Common myeloid progenitor, CD34-positive (primary cell): ENCODE measurements at regions not wholly inside any gene's neighbourhood (a gene's known extent, or its start where the extent isn't known, plus 50 kb on each side); places are given as distances from the start of the nearest gene placed in this dataset.
"Not testable (repeated sequence)": the region's sequence is repeated elsewhere in the genome, so short reads cannot be mapped to it uniquely, and the experiment has no call there.

Source experiments
- CTCF ChIA-PET: fragments of 350-600 bp; sonication (Branson Sonifier 250); formaldehyde crosslinking; loops from one replicate; lab custom pipeline; 2021; ENCODE audit warnings: antibody characterized with exemption; lab: Charles Lee
- POLR2A ChIA-PET: fragments of 350-600 bp; sonication (Branson Sonifier 250); formaldehyde crosslinking; loops from one replicate; lab custom pipeline; 2021; ENCODE audit warnings: antibody characterized with exemption; lab: Charles Lee
- DNase-seq, 3 donors: peaks; one replicate each; pipeline versions ENCODE4 v3.0.0 to v3.0.0-alpha.2; 2013
- H3K27ac ChIP-seq, 2 experiments: 1 replicate in 1 of 2; 2 replicates in 1 of 2; pipeline ENCODE4 v1.7.0; 2013; ENCODE audit warnings: inconsistent platforms in 2 of 2, low read length in 2 of 2, mild to moderate bottlenecking in 2 of 2, low read depth in 1 of 2, moderate library complexity in 1 of 2; ENCODE audit not compliant: severe bottlenecking in 2 of 2, insufficient read depth in 1 of 2, poor library complexity in 1 of 2
- H3K27me3 ChIP-seq, 5 experiments: replicated peaks in 2 of 5; 1 replicate in 3 of 5; 2 replicates in 2 of 5; pipeline versions ENCODE4 v1.6.1 to v1.7.0; 2013; ENCODE audit warnings: low read length in 4 of 5, mild to moderate bottlenecking in 2 of 5, moderate library complexity in 2 of 5, inconsistent platforms in 1 of 5; ENCODE audit not compliant: insufficient read depth in 5 of 5, control insufficient read depth in 4 of 5
- H3K36me3 ChIP-seq, 4 experiments: 1 replicate in 2 of 4; 2 replicates in 2 of 4; pipeline versions ENCODE4 v1.6.1 to v1.7.0; 2013; ENCODE audit warnings: low read length in 3 of 4, control low read depth in 1 of 4, mild to moderate bottlenecking in 1 of 4; ENCODE audit not compliant: control insufficient read depth in 4 of 4, insufficient read depth in 4 of 4
- H3K4me1 ChIP-seq, 4 experiments: 1 replicate in 3 of 4; 2 replicates in 1 of 4; pipeline versions ENCODE4 v1.6.1 to v1.7.1; 2013; ENCODE audit warnings: low read length in 3 of 4, mild to moderate bottlenecking in 3 of 4, control low read depth in 1 of 4, inconsistent platforms in 1 of 4, moderate library complexity in 1 of 4; ENCODE audit not compliant: control insufficient read depth in 4 of 4, insufficient read depth in 4 of 4; ENCODE audit errors: control extremely low read depth in 1 of 4
- H3K4me3 ChIP-seq, 7 experiments: 1 replicate in 4 of 7; 2 replicates in 3 of 7; pipeline versions ENCODE4 v1.5.1 to v1.7.0; 2013; ENCODE audit warnings: mild to moderate bottlenecking in 7 of 7, low read length in 6 of 7, moderate library complexity in 6 of 7, inconsistent platforms in 2 of 7, low read depth in 2 of 7, control low read depth in 1 of 7; ENCODE audit not compliant: insufficient read depth in 4 of 7, control insufficient read depth in 1 of 7; ENCODE audit errors: extremely low read depth in 1 of 7
- H3K9me3 ChIP-seq, 5 experiments: 1 replicate in 4 of 5; 2 replicates in 1 of 5; pipeline versions ENCODE4 v1.6.1 to v1.7.1; 2013; ENCODE audit warnings: low read length in 4 of 5, mild to moderate bottlenecking in 2 of 5, inconsistent platforms in 1 of 5, low read depth in 1 of 5, moderate library complexity in 1 of 5; ENCODE audit not compliant: control insufficient read depth in 4 of 5, insufficient read depth in 2 of 5; ENCODE audit errors: control extremely low read depth in 1 of 5
- WGBS: methylation state at CpG from one replicate; pipeline ENCODE4 v1.1.5; 2013; ENCODE audit not compliant: insufficient coverage; 5-methylcytosine and 5-hydroxymethylcytosine counted together

GRCh38 chr4:110412354-110413065 is 63.4 kb upstream of the ENPEP start:
- peaks cover 0 to 5% (median 0%) of the 10 kb centered on the region in 5 experiments for H3K27me3 ChIP-seq
- no peak overlapping the region for H3K4me3 ChIP-seq
- H3K4me1 ChIP-seq: no peaks in the 10 kb centered on the region
- no peak for DNase-seq
- 93% methylated on average over 3 of the region's 5 CpGs for whole genome bisulfite sequencing
- H3K9me3 ChIP-seq: peaks cover 0 to 3% (median 0%) of the 10 kb centered on the region in 5 experiments
- no peak overlapping the region for H3K27ac ChIP-seq
- ChIA-PET CTCF (no interaction called here), POLR2A (no interaction called here)
- H3K36me3 ChIP-seq: no peaks in the 10 kb centered on the region

- Histone ChIP-seq H3K4me1 (no peaks in the 10 kb centered on the region), H3K9me3 (peaks cover 0 to 3% (median 0%) of the 10 kb centered on the region in 5 experiments), H3K4me3 (peak overlapping the region in 3 of 7 experiments; percentile 31 to 64 (median 43)), H3K36me3 (no peaks in the 10 kb centered on the region), H3K27me3 (peaks cover 0 to 5% (median 0%) of the 10 kb centered on the region in 5 experiments), H3K27ac (no peak overlapping the region)
- CTCF ChIA-PET: no interaction called here
- no peak for DNase-seq
- POLR2A ChIA-PET: no interaction called here
- 97% methylated on average over 4 of the region's 5 CpGs for WGBS
Observed at GRCh38 chr4:110411574-110412011, 64.4 kb upstream of the ENPEP start.

DNA sequence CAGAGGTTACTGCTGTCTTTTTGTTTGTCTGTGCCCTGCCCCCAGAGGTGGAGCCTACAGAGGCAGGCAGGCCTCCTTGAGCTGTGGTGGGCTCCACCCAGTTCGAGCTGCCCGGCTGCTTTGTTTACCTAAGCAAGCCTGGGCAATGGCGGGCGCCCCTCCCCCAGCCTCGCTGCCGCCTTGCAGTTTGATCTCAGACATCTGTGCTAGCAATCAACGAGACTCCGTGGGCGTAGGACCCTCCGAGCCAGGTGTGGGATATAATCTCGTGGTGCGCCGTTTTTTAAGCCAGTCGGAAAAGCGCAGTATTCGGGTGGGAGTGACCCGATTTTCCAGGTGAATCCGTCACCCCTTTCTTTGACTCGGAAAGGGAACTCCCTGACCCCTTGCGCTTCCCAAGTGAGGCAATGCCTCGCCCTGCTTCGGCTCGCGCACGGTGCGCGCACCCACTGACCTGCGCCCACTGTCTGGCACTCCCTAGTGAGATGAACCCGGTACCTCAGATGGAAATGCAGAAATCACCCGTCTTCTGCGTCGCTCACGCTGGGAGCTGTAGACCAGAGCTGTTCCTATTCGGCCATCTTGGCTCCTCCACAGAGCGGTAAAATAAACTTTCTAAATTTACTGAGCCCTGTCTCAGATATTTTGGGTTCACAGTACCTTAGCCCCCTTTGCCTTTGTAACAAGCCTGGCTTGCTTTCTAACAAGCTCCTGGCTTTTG is 64.9 kb upstream of the ENPEP start:
- DNase-seq, H3K27ac ChIP-seq, H3K27me3 ChIP-seq, H3K36me3 ChIP-seq, CTCF ChIA-PET, POLR2A ChIA-PET, H3K4me1 ChIP-seq, H3K9me3 ChIP-seq: not testable (repeated sequence)
- WGBS: 73% methylated on average over 5 of the region's 35 CpGs
- H3K4me3 ChIP-seq: peak overlapping the region in 3 of 7 experiments; percentile 31 to 64 (median 43)

DNA sequence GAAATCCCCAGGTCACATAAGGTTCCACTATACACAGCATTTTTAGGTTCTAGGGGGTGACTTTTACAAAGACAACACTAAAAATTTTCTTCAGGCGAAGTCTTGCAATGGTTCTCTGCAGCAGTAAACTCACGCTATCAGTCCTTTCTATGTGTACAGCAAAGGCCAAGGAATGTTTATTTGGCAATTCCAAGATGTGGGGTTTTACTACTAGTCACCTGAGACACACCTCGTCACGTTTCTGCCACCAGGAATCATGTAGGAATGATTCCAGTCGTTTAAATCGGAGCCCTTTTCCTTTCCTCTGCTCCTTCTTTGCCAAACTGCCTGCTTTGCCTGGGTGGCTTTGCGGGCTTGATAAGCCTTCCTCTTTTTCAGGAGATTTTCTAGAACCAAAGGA is 75.9 kb upstream of the ENPEP start:
- Histone ChIP-seq H3K4me1 (no peaks in the 10 kb centered on the region), H3K27ac (no peak overlapping the region), H3K4me3 (no peak overlapping the region), H3K27me3 (peaks cover 0 to 3% (median 0%) of the 10 kb centered on the region in 5 experiments), H3K36me3 (no peaks in the 10 kb centered on the region), H3K9me3 (no peaks in the 10 kb centered on the region)
- ChIA-PET POLR2A (no interaction called here), CTCF (no interaction called here)
- DNase-seq: no peak
- WGBS: 76% methylated on average over 4 of the region's 7 CpGs

DNA sequence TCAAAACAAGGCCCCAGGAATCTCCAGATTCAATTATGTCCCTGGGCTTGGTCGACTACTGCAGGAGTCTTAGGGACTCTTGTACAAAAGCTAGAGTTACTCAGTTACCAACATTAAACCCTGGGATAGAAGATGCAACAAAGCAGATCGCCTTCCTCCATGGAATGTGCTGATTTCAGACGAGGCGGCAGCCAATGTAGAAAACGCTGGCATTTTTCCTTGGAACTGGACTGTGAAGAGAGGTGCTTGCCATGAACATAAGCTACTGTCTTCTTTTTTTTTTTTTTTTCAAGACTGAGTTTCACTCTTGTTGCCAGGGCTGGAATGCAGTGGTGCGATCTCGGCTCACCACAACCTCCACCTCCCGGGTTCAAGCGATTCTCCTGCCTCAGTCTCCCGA is 76.9 kb upstream of the ENPEP start:
- H3K27me3 ChIP-seq, CTCF ChIA-PET, H3K36me3 ChIP-seq, H3K4me1 ChIP-seq, H3K4me3 ChIP-seq, DNase-seq, H3K9me3 ChIP-seq, H3K27ac ChIP-seq, POLR2A ChIA-PET: not testable (repeated sequence)
- 93% methylated on average over 5 of the region's 10 CpGs for WGBS

DNA sequence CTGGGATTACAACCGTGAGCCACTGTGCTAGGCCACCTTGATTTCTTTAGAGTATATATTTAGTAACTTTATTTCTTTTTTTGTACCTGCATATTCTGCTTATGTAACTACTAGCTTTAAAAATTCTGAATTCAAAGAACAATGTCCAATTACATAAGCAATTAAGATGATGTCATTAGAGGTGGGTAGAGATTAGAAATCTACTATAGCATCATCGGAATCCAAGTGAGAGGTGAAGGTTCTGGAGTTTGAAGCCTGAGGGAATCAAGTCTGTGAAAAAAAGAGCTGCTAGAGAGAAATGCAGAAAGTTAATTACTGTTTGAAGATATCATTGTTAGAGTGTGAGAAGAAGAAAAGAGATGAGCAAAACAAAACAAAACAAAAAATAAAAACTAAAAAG is 79.0 kb upstream of the ENPEP start:
- POLR2A ChIA-PET: no interaction called here
- no peaks in the 10 kb centered on the region for H3K4me1 ChIP-seq

DNA sequence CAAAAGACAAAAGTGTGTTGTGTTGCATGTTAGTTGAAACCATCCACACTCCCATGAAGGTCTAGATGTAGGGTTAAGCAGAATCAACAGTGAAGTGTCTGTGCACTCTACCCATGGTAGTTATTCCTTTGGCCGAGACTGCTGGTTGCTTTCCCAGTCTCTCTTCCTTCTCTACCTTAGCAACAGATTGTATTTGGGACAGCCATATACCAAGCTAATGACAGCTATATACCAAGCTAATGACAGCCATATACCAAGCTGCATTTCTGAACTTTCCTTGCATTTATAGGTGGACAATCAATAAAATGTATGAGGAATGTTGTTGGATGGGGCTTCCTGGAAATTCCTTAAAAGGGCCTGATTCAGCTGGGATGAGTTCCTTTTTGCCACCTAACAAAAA is 80.5 kb upstream of the ENPEP start:
- H3K4me3 ChIP-seq: no peak overlapping the region
- whole genome bisulfite sequencing: 100% methylated on average over 1 of the region's 1 CpG
- H3K36me3 ChIP-seq: no peaks in the 10 kb centered on the region
- H3K27ac ChIP-seq: no peak overlapping the region
- POLR2A ChIA-PET: no interaction called here
- DNase-seq: no peak
- H3K4me1 ChIP-seq: no peaks in the 10 kb centered on the region
- CTCF ChIA-PET: no interaction called here
- H3K9me3 ChIP-seq: no peaks in the 10 kb centered on the region
- peaks cover 0 to 11% (median 1%) of the 10 kb centered on the region in 5 experiments for H3K27me3 ChIP-seq

More for the DNA sequence above, 79.0 kb upstream of the ENPEP start:
- H3K9me3 ChIP-seq: no peaks in the 10 kb centered on the region
- no peak for DNase-seq
- WGBS: no CpG with 5 or more reads among the region's 2 CpGs
- H3K36me3 ChIP-seq: no peaks in the 10 kb centered on the region
- H3K27ac ChIP-seq: no peak overlapping the region
- CTCF ChIA-PET: no interaction called here
- peaks cover 0 to 11% (median 1%) of the 10 kb centered on the region in 5 experiments for H3K27me3 ChIP-seq
- H3K4me3 ChIP-seq: no peak overlapping the region
